A673 (cell line): ENCODE measurements at regions not wholly inside any gene's neighbourhood (a gene's known extent, or its start where the extent isn't known, plus 50 kb on each side); places are given as distances from the start of the nearest gene placed in this dataset.

Experiments
- EZH2 ChIP-seq: fragments of 200-600 bp; sonication (generic); IDR thresholded peaks from 2 replicates; pipeline ENCODE4 v1.6.1; 2017; ENCODE audit warnings: borderline replicate concordance, low read depth, mild to moderate bottlenecking, mixed read lengths, antibody characterized with exemption, low read length; ENCODE audit not compliant: poor library complexity, severe bottlenecking
- TF ChIP-seq, protein P1 (sequence below): fragments of 300-800, 200-600 bp; sonication (generic); conservative IDR thresholded peaks from 2 replicates; pipeline ENCODE4 v1.5.1; 2017; ENCODE audit warnings: low read depth, mild to moderate bottlenecking, antibody characterized with exemption, low read length, moderate library complexity, mixed read lengths

DNA sequence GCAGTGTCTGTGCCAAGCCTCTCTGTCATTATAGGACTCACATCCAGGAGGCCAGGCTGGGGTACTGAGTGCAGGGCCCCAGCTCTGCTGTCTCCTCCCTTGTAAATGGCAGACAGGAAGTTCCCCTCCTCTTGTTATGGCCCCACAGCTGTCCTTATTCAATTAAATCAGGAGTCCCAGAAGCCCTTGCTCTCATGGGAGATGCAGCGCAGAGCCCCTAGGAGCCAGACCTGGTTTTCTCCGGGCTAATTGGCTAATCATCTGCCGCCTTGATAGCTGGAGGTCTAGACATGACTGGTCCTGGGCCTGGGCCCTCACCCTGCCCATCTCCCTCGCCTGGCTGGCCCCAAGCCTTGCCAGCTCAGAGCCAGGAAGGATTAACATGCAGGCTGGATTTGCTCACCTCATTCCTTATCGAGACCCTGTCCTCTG lies 172.0 kb downstream of the VEGFA start:
- TF ChIP-seq, protein P1, sequence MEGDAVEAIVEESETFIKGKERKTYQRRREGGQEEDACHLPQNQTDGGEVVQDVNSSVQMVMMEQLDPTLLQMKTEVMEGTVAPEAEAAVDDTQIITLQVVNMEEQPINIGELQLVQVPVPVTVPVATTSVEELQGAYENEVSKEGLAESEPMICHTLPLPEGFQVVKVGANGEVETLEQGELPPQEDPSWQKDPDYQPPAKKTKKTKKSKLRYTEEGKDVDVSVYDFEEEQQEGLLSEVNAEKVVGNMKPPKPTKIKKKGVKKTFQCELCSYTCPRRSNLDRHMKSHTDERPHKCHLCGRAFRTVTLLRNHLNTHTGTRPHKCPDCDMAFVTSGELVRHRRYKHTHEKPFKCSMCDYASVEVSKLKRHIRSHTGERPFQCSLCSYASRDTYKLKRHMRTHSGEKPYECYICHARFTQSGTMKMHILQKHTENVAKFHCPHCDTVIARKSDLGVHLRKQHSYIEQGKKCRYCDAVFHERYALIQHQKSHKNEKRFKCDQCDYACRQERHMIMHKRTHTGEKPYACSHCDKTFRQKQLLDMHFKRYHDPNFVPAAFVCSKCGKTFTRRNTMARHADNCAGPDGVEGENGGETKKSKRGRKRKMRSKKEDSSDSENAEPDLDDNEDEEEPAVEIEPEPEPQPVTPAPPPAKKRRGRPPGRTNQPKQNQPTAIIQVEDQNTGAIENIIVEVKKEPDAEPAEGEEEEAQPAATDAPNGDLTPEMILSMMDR = no peak
- TF ChIP-seq EZH2 = no peak
